COR-L47 (cell line): ENCODE measurements at regions not wholly inside any gene's neighbourhood (a gene's known extent, or its start where the extent isn't known, plus 50 kb on each side); places are given as distances from the start of the nearest gene placed in this dataset.

ENCODE experiments used
- DNase-seq: peaks from one replicate; lab custom pipeline; 2025; lab: John Stamatoyannopoulos, UW

DNA sequence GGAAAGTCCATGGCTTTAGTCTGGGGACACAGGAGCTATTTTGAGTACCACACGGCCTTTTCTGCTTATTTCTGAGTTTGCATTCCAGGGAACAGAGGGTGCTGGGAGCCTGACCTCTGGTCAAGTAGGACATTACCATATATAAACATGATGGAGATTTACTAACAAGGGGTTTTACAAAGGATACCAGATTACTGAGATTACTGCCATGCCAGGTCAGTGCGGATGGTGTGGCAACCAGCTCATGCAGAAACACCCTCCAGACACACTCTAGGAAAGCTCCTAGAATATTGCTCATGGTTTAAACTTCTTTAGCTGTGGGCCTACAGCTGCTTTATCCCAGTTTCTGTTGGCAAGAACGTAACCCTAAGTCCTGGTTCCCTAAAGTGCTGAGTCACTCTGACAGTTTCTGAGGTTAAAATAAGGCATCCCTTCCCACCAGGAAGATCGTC, 54.3 kb upstream of the AGTR1 start:
- no peak for DNase-seq

DNA sequence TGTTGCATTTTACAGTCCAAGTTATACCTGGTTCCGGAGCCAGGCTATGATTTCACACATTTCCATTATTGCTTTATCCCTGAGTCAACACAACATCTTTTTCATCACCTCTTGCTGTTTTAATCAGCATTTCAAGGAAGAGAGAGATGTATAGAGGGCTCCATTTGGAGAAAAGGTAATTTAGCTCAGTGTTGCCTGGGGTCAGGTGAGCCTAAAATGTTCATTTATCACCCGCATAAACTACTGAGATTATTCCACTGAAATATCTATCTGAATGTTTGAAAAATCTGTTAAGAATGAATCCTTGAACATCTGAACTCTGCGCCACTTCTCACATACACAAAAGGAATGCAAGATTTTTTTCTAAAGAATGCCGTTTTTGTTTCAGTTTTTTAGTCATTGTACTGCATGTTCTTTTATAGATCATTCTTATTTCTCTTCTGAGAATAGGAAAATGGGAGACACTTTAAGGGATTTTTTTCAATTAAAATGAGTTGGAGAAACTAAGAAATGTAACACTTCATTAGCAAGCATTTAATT, 51.5 kb upstream of the AGTR1 start:
- DNase-seq: no peak
